A673 (cell line): ENCODE measurements at regions not wholly inside any gene's neighbourhood (a gene's known extent, or its start where the extent isn't known, plus 50 kb on each side); places are given as distances from the start of the nearest gene placed in this dataset.

Experiments used
- EZH2 ChIP-seq: fragments of 200-600 bp; sonication (generic); IDR thresholded peaks from 2 replicates; pipeline ENCODE4 v1.6.1; 2017; ENCODE audit warnings: borderline replicate concordance, low read depth, mild to moderate bottlenecking, mixed read lengths, antibody characterized with exemption, low read length; ENCODE audit not compliant: poor library complexity, severe bottlenecking
- TF ChIP-seq, protein P1 (sequence below): fragments of 300-800, 200-600 bp; sonication (generic); conservative IDR thresholded peaks from 2 replicates; pipeline ENCODE4 v1.5.1; 2017; ENCODE audit warnings: low read depth, mild to moderate bottlenecking, antibody characterized with exemption, low read length, moderate library complexity, mixed read lengths

DNA sequence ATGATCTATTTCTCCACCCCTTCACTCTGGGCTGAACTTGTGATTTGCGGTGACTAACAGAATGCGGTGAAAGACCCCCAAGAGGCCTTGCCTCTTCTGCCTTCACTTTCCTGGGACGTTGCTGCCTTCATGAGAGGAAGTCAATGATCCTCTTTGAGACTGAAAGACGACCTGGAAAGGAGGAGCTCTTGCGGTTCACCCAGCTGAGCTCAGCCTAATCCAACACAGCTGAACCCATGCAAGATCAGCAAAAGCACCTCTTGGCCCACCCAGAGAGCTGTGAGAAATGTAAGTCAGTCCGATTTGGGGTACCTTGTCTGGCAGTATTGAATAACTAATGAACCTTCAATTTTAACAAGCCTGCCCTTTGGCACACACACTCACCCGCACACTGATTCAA is 767.4 kb upstream of the TPTE start:
- TF ChIP-seq, protein P1, sequence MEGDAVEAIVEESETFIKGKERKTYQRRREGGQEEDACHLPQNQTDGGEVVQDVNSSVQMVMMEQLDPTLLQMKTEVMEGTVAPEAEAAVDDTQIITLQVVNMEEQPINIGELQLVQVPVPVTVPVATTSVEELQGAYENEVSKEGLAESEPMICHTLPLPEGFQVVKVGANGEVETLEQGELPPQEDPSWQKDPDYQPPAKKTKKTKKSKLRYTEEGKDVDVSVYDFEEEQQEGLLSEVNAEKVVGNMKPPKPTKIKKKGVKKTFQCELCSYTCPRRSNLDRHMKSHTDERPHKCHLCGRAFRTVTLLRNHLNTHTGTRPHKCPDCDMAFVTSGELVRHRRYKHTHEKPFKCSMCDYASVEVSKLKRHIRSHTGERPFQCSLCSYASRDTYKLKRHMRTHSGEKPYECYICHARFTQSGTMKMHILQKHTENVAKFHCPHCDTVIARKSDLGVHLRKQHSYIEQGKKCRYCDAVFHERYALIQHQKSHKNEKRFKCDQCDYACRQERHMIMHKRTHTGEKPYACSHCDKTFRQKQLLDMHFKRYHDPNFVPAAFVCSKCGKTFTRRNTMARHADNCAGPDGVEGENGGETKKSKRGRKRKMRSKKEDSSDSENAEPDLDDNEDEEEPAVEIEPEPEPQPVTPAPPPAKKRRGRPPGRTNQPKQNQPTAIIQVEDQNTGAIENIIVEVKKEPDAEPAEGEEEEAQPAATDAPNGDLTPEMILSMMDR = no peak
- no peak for TF ChIP-seq EZH2
